ENCODE measurements at regions not wholly inside any gene's neighbourhood (a gene's known extent, or its start where the extent isn't known, plus 50 kb on each side); places are given as distances from the start of the nearest gene placed in this dataset.

- no peak for TF ChIP-seq FOXM1 (IDR thresholded peaks at IDR 0.05; ENCODE audit: borderline replicate concordance)
- no peak for TF ChIP-seq SUZ12 (IDR thresholded peaks at IDR 0.05)
- no peak for TF ChIP-seq SP1 (IDR thresholded peaks at IDR 0.05)
- TF ChIP-seq FOXA1 (IDR thresholded peaks at IDR 0.05), result no peak
- TF ChIP-seq ELF4 (IDR thresholded peaks at IDR 0.05), result no peak
Observed at GRCh38 chr12:105561546-105562198, 231.2 kb downstream of the C12orf75 start.
